ENCODE measurements at regions not wholly inside any gene's neighbourhood (a gene's known extent, or its start where the extent isn't known, plus 50 kb on each side); places are given as distances from the start of the nearest gene placed in this dataset.
"Not testable (repeated sequence)": the region's sequence is repeated elsewhere in the genome, so short reads cannot be mapped to it uniquely, and the experiment has no call there.

DNA sequence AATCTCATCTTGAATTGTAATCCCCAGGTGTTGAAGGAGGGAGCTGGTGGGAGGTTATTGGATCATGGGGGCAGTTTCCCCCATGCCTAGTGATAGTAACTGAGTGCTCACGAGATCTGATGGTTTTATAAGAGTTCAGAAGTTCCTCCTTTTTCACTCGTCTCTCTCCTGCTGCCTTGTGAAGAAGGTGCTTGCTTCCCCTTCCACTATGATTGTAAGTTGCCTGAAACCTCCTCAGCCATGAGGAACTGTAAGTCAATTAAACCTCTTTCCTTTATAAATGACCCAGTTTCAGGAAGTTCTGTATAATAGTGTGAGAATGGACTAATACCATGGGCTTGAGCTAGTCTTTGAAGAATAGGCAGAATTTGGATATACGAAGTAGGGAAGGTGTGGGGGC, 113.9 kb downstream of the RIN2 start:
- no peak overlapping the region for H3K27ac Mint-ChIP-seq
- no peaks in the 10 kb centered on the region for H3K27me3 Mint-ChIP-seq
- H3K36me3 Mint-ChIP-seq, result no peaks in the 10 kb centered on the region
- no peaks in the 10 kb centered on the region for H3K9me3 Mint-ChIP-seq
- no peak overlapping the region for H3K4me3 Mint-ChIP-seq
- no peaks in the 10 kb centered on the region for H3K4me1 Mint-ChIP-seq
- no peak for DNase-seq
- CTCF ChIA-PET, result no interaction called here

DNA sequence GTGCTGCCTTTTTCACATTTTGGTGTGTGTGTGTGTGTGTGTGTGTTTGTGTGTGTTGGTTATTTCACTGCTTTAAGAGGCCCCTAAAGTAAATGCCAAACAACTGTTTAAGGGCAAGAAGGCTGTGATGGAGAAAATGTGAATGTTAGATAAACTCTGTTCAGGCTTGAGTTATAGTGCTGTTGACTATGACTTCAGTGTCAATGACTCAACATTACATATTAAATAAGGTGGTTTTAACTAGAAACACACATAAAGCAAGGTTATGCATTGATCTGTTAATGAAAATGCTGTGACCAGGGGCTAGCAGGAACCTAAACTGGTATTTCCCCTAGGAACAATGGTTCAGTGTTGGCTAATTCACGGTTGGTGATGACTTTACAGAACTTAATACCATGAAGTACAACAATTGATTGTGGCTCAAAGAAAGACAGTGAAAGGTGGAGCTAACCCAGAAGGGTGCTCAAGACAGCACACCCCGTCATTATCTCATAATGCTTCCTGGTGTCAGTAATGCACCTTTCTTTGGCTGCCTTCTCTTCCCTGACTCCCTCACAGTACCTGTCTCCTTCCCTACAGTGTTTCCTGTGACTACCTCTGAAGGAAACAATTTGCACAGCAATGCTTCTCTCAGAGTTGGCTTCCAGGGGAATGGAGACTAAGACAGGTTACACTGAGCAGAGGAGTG, 116.1 kb downstream of the RIN2 start:
- Mint-ChIP-seq H3K27ac (no peak overlapping the region), H3K9me3 (no peaks in the 10 kb centered on the region)
- CTCF ChIA-PET, result no interaction called here

GRCh38 chr20:19875376-19876221, 117.5 kb downstream of the RIN2 start:
- CTCF ChIA-PET, result no interaction called here
- Mint-ChIP-seq H3K4me1 (no peaks in the 10 kb centered on the region), H3K9me3 (no peaks in the 10 kb centered on the region), H3K27ac (no peak overlapping the region), H3K36me3 (no peaks in the 10 kb centered on the region), H3K4me3 (no peak overlapping the region), H3K27me3 (no peaks in the 10 kb centered on the region)
- DNase-seq, result no peak

More for the DNA sequence above, 116.1 kb downstream of the RIN2 start:
- Mint-ChIP-seq H3K36me3 (no peaks in the 10 kb centered on the region), H3K4me1 (no peaks in the 10 kb centered on the region), H3K4me3 (no peak overlapping the region), H3K27me3 (no peaks in the 10 kb centered on the region)
- DNase-seq, result no peak

DNA sequence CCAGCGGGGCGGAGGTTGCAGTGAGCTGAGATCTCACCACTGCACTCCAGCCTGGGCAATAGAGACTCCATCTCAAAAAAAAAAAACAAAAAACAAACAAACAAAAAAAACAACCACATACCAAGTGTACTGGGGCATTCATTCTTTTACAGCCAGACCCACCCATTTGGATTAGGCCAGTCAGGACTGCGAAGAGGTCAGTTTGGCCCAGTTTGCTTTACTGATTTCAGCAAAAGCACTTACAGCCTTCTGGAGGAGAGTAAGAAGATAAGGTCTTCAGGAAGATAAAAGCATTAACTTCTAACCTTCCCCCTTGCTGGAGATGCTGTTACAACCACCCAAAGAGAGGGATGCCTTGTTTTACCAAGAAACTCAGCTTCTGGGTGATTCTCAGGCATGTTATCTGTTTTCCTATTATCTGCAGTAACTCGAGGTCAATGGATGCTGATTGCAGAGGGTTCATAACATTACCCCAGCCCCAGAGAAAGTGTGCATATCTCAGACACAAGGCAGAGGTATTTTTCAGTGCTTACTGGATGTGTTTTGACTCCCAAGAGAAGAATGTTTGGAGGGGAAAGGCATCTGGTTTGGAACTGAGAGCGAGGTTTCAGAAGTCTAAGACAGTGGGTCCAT, 118.9 kb downstream of the RIN2 start:
- Mint-ChIP-seq H3K4me1 (no peaks in the 10 kb centered on the region), H3K4me3 (no peak overlapping the region), H3K9me3 (no peaks in the 10 kb centered on the region), H3K36me3 (no peaks in the 10 kb centered on the region), H3K27ac (no peak overlapping the region), H3K27me3 (no peaks in the 10 kb centered on the region)
- CTCF ChIA-PET, result no interaction called here
- no peak for DNase-seq

DNA sequence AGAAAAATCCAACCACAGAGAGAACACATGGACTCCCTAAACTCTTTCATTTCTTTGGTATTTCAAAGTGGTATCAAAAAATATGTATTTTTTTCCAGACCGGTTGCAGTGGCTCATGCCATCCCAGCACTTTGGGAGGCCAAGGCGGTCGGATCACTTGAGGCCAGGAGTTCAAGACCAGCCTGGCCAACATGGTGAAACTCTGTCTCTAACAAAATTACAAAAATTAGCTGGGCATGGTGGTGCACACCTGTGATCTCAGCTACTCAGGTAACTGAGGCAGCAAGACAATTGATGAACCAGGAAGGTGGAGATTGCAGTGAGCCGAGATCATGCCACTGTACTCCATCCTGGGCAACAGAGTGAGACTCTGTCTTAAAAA, 121.8 kb downstream of the RIN2 start:
- H3K4me3 Mint-ChIP-seq, CTCF ChIA-PET, H3K9me3 Mint-ChIP-seq: not testable (repeated sequence)

DNA sequence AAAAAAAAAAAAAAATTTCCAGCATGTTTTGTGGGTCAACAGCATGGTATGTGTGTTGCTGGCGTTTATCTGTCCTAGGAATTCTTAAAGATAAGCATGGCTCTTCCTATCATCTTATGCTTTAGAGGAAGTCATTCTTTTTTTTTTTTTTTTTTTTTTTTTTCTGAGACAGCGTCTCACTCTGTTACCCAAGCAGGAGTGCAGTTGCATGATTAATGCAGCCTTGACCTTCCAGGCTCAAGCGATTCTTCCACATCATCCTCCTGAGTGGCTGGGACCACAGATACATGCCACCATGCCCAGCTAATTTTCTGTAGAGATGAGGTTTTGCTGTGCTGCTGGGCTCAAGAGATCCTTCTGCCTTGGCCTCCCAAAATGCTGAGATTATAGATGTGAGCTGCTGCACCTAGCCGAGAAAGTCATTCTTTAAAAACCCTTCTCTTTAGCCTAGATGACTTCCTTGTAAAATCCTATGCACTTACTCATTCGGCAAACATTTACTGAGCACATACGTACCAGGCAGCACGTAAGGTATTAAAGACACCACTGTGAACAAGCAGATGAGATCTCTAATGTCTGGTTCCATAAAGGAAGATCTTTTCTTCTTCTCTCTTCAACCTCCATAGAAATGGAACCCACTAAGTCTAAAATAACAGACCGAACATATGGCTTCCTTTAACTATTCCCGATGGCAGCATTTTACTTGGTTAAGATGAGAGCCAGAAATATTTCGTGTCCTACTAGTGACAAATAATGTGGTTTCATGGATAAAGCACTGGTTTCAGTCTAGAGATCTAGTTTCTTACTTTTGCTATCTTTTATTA, 122.4 kb downstream of the RIN2 start:
- no peaks in the 10 kb centered on the region for H3K9me3 Mint-ChIP-seq
- H3K27me3 Mint-ChIP-seq, result no peaks in the 10 kb centered on the region
- H3K36me3 Mint-ChIP-seq, result no peaks in the 10 kb centered on the region
- no peak overlapping the region for H3K4me3 Mint-ChIP-seq
- CTCF ChIA-PET, result no interaction called here
- DNase-seq, result no peak
- no peak overlapping the region for H3K27ac Mint-ChIP-seq
- no peaks in the 10 kb centered on the region for H3K4me1 Mint-ChIP-seq

More for the DNA sequence above, 121.8 kb downstream of the RIN2 start:
- H3K27me3 Mint-ChIP-seq, DNase-seq, H3K27ac Mint-ChIP-seq, H3K4me1 Mint-ChIP-seq, H3K36me3 Mint-ChIP-seq: not testable (repeated sequence)

GRCh38 chr20:19881080-19881840, 123.2 kb downstream of the RIN2 start:
- Mint-ChIP-seq H3K9me3 (no peaks in the 10 kb centered on the region), H3K4me1 (no peaks in the 10 kb centered on the region), H3K4me3 (no peak overlapping the region), H3K27ac (no peak overlapping the region), H3K27me3 (no peaks in the 10 kb centered on the region), H3K36me3 (no peaks in the 10 kb centered on the region)
- CTCF ChIA-PET, result no interaction called here
- no peak for DNase-seq

DNA sequence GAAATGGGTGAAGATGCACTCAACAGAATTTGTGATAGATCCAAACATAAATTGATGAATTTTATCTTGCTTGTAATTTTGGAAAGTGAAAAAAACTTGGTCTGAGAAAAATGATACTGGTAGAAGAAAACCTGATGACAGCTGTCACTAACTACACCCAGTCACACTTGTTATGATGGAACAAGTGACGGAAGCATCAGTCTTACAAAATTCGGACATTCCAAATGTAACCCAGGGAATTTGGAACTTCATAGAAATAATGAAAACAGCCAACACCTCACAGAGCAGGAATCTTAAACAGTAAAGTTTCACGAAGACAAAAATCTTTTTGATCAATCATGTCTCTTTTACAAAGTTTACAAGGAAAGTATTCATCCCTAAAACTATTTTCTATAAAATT, 123.9 kb downstream of the RIN2 start:
- CTCF ChIA-PET, result no interaction called here
- H3K27ac Mint-ChIP-seq, result no peak overlapping the region
- no peak for DNase-seq
- H3K4me1 Mint-ChIP-seq, result no peaks in the 10 kb centered on the region
- H3K36me3 Mint-ChIP-seq, result no peaks in the 10 kb centered on the region
- no peak overlapping the region for H3K4me3 Mint-ChIP-seq
- no peaks in the 10 kb centered on the region for H3K27me3 Mint-ChIP-seq
- H3K9me3 Mint-ChIP-seq, result no peaks in the 10 kb centered on the region

GRCh38 chr20:19882446-19882845, 124.4 kb downstream of the RIN2 start:
- Mint-ChIP-seq H3K27me3 (no peaks in the 10 kb centered on the region), H3K9me3 (no peaks in the 10 kb centered on the region), H3K4me1 (no peaks in the 10 kb centered on the region), H3K27ac (no peak overlapping the region), H3K4me3 (no peak overlapping the region), H3K36me3 (no peaks in the 10 kb centered on the region)
- CTCF ChIA-PET, result no interaction called here
- no peak for DNase-seq

- H3K27ac Mint-ChIP-seq, result no peak overlapping the region
- peaks cover 2% of the 10 kb centered on the region for H3K27me3 Mint-ChIP-seq
- H3K4me1 Mint-ChIP-seq, result no peaks in the 10 kb centered on the region
- no peak overlapping the region for H3K4me3 Mint-ChIP-seq
- no peak for DNase-seq
- H3K9me3 Mint-ChIP-seq, result no peaks in the 10 kb centered on the region
- CTCF ChIA-PET, result no interaction called here
- no peaks in the 10 kb centered on the region for H3K36me3 Mint-ChIP-seq
These were observed 125.4 kb downstream of the RIN2 start for GRCh38 chr20:19883501-19883900.

DNA sequence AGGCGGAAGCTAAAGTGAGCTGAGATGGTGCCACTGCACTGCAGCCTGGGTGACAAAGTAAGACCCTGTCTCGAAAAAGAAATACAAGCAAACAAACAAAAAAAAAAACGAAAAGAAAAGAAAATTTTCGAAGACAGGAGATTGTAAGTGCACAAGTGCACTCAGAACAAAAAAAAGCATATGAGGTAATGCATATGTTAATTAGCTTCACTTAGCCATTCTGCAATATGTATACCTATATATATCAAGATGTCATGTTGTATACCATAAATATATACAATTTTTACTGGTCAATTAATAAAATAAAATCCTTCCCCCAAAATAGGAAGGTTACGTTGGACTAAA, 127.5 kb downstream of the RIN2 start:
- no peak for DNase-seq
- Mint-ChIP-seq H3K9me3 (no peaks in the 10 kb centered on the region), H3K4me3 (no peak overlapping the region), H3K27me3 (peaks cover 14% of the 10 kb centered on the region), H3K36me3 (no peaks in the 10 kb centered on the region), H3K4me1 (no peaks in the 10 kb centered on the region), H3K27ac (no peak overlapping the region)
- CTCF ChIA-PET, result no interaction called here

- Mint-ChIP-seq H3K27ac (no peak overlapping the region), H3K36me3 (no peaks in the 10 kb centered on the region), H3K4me1 (no peaks in the 10 kb centered on the region), H3K9me3 (no peaks in the 10 kb centered on the region), H3K4me3 (no peak overlapping the region), H3K27me3 (peaks cover 14% of the 10 kb centered on the region)
- DNase-seq, result no peak
- CTCF ChIA-PET, result no interaction called here
These were observed 128.0 kb downstream of the RIN2 start for GRCh38 chr20:19885939-19886660.

DNA sequence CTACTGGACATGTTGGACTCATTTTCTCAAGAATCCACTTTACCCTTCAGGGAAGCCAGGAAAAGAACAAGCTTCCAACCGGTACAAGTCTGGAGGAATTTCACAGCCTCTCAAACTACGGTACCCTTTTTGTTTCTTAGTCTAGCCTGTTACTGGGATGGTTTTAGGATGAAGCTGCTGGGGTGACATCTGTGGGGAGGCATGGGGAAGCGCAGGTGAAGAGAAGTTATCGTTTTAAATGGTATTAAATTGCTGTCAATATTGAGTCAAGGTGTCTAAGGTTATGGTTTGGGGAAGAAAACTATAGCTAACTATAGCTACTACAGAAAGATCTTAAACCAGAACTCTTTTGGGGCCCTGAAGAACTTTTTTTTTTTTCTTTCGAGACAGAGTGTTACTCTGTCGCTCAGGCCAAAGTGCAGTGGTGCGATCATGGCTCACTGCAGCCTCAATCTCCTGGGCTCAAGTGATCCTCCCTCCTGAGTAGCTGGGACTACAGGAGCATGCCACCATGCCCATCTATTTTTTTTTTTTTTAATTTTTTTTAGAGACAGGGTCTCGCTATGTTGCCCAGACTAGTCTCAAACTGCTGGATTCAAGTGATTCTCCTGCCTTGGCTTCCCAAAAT, 128.7 kb downstream of the RIN2 start:
- no peak overlapping the region for H3K4me3 Mint-ChIP-seq
- no peaks in the 10 kb centered on the region for H3K4me1 Mint-ChIP-seq
- H3K36me3 Mint-ChIP-seq, result no peaks in the 10 kb centered on the region
- H3K27me3 Mint-ChIP-seq, result peaks cover 14% of the 10 kb centered on the region
- CTCF ChIA-PET, result no interaction called here
- H3K27ac Mint-ChIP-seq, result no peak overlapping the region
- H3K9me3 Mint-ChIP-seq, result no peaks in the 10 kb centered on the region
- DNase-seq, result no peak

Measured in activated naive CD4-positive, alpha-beta T cell treated with anti-CD3 and anti-CD28 coated beads, Interleukin-2, amount 10 ng/mL, durations not matched to agents 7 days and 5 days (primary cell).